ENCODE measurements at regions not wholly inside any gene's neighbourhood (a gene's known extent, or its start where the extent isn't known, plus 50 kb on each side); places are given as distances from the start of the nearest gene placed in this dataset.

DNA sequence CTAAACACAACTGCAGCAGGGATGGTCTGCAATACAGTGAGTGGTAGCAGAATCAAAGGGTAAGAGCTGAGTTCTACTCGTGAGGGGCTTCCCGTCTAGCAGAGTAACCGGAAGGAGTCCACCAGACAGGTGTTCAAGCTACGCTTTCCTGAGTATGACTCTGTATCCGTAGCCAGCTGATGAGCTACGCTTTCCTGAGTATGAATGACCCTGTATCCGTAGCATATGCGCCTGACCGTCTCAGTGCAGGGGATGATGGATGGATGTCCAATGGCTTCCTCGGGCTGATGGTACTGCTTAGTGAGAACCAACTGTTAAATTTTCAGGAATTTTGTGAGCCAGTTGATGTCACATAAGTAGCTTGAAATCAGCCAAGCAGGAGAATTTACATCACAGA, 244.1 kb upstream of the MYT1L start:
- TF ChIP-seq CTCF (IDR thresholded peaks at IDR 0.05) (no peak), POLR2A (IDR thresholded peaks at IDR 0.05) (no peak)
